ENCODE measurements at regions not wholly inside any gene's neighbourhood (a gene's known extent, or its start where the extent isn't known, plus 50 kb on each side); places are given as distances from the start of the nearest gene placed in this dataset.

GRCh38 chr5:101539315-101539714 is 636.2 kb upstream of the ST8SIA4 start:
- Histone ChIP-seq H3K79me1 (ENCODE audit: low read length) (no peaks in the 10 kb centered on the region), H2BK120ac (ENCODE audit: insufficient read depth, low read length, poor library complexity) (no peak overlapping the region), H3K27ac (ENCODE audit: low read depth, low read length) (no peak overlapping the region), H3K9ac (ENCODE audit: low read length) (no peak overlapping the region), H3K4me1 (ENCODE audit: control insufficient read depth in 1 of 2, insufficient read depth in 2 of 2, low read length in 2 of 2) (no peaks in the 10 kb centered on the region), H2AFZ (ENCODE audit: insufficient read depth, low read length, poor library complexity) (no peak overlapping the region), H3K18ac (ENCODE audit: low read length) (no peak overlapping the region), H2AK5ac (ENCODE audit: low read length) (no peak overlapping the region), H3K14ac (ENCODE audit: low read length) (no peak overlapping the region), H4K91ac (ENCODE audit: low read depth, low read length) (no peak overlapping the region), H3K9me3 (ENCODE audit: insufficient read depth, low read depth, low read length) (no peaks in the 10 kb centered on the region), H3K23ac (ENCODE audit: low read length) (no peak overlapping the region), H4K8ac (ENCODE audit: low read depth, low read length) (no peak overlapping the region), H3K36me3 (ENCODE audit: control insufficient read depth in 1 of 2, insufficient read depth in 2 of 2, low read length in 2 of 2) (no peaks in the 10 kb centered on the region), H3K4ac (ENCODE audit: low read depth, low read length) (no peak overlapping the region), H3K4me2 (ENCODE audit: low read length) (no peak overlapping the region), H3K4me3 (ENCODE audit: low read depth, low read length) (no peak overlapping the region), H3K27me3 (ENCODE audit: insufficient read depth, low read length) (no peaks in the 10 kb centered on the region), H2BK5ac (ENCODE audit: low read depth, low read length, poor library complexity) (no peak overlapping the region), H2BK12ac (ENCODE audit: low read length) (no peak overlapping the region), H4K12ac (ENCODE audit: low read depth, low read length) (no peak overlapping the region), H3K79me2 (ENCODE audit: control insufficient read depth, insufficient read depth, low read length, poor library complexity) (no peaks in the 10 kb centered on the region)
- no CpG with 5 or more reads among the region's 3 CpGs for WGBS (ENCODE audit: extremely low coverage, insufficient coverage, insufficient read length)
- DNase-seq = no peak

DNA sequence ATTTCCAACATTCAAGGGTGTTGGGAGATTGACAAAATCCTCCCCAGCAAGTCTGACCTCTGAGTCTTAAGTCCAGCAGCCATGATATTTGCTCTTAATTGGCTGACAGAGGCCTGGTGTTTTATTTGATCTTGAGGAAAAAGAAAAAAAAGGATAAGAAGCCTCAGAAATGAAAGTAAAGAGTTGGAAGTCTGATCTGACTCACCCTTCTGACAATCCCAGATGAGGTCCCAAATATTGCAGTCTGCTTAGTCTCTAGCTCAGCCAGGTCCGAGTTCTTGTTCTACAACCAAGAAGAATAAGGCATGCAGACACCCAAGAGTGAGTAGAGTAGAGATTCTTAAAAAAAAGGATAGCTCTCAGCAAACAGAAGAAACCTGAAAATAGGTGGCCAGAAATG is 632.5 kb upstream of the ST8SIA4 start:
- H3K14ac ChIP-seq (ENCODE audit: low read length) = no peak overlapping the region
- no CpG with 5 or more reads among the region's 1 CpG for WGBS (ENCODE audit: extremely low coverage, insufficient coverage, insufficient read length)

GRCh38 chr5:101534491-101535110 is 631.5 kb upstream of the ST8SIA4 start:
- no peak overlapping the region for H2BK12ac ChIP-seq (ENCODE audit: low read length)

More for the DNA sequence above, 632.5 kb upstream of the ST8SIA4 start:
- no peak overlapping the region for H2BK12ac ChIP-seq (ENCODE audit: low read length)
- H3K27ac ChIP-seq (ENCODE audit: low read depth, low read length) = no peak overlapping the region
- H3K27me3 ChIP-seq (ENCODE audit: insufficient read depth, low read length) = no peaks in the 10 kb centered on the region
- no peak overlapping the region for H3K18ac ChIP-seq (ENCODE audit: low read length)
- H2AK5ac ChIP-seq (ENCODE audit: low read length) = no peak overlapping the region
- H4K8ac ChIP-seq (ENCODE audit: low read depth, low read length) = no peak overlapping the region
- DNase-seq = no peak
- no peaks in the 10 kb centered on the region for H3K4me1 ChIP-seq (ENCODE audit: control insufficient read depth in 1 of 2, insufficient read depth in 2 of 2, low read length in 2 of 2)
- H3K4ac ChIP-seq (ENCODE audit: low read depth, low read length) = no peak overlapping the region
- no peak overlapping the region for H4K91ac ChIP-seq (ENCODE audit: low read depth, low read length)
- no peaks in the 10 kb centered on the region for H3K79me1 ChIP-seq (ENCODE audit: low read length)
- H3K23ac ChIP-seq (ENCODE audit: low read length) = no peak overlapping the region
- H3K9me3 ChIP-seq (ENCODE audit: insufficient read depth, low read depth, low read length) = no peaks in the 10 kb centered on the region
- H3K4me2 ChIP-seq (ENCODE audit: low read length) = no peak overlapping the region
- no peak overlapping the region for H2BK5ac ChIP-seq (ENCODE audit: low read depth, low read length, poor library complexity)
- no peaks in the 10 kb centered on the region for H3K79me2 ChIP-seq (ENCODE audit: control insufficient read depth, insufficient read depth, low read length, poor library complexity)
- H4K12ac ChIP-seq (ENCODE audit: low read depth, low read length) = no peak overlapping the region
- H3K9ac ChIP-seq (ENCODE audit: low read length) = no peak overlapping the region
- no peak overlapping the region for H2AFZ ChIP-seq (ENCODE audit: insufficient read depth, low read length, poor library complexity)
- no peak overlapping the region for H2BK120ac ChIP-seq (ENCODE audit: insufficient read depth, low read length, poor library complexity)
- H3K36me3 ChIP-seq (ENCODE audit: control insufficient read depth in 1 of 2, insufficient read depth in 2 of 2, low read length in 2 of 2) = no peaks in the 10 kb centered on the region
- H3K4me3 ChIP-seq (ENCODE audit: low read depth, low read length) = no peak overlapping the region

DNA sequence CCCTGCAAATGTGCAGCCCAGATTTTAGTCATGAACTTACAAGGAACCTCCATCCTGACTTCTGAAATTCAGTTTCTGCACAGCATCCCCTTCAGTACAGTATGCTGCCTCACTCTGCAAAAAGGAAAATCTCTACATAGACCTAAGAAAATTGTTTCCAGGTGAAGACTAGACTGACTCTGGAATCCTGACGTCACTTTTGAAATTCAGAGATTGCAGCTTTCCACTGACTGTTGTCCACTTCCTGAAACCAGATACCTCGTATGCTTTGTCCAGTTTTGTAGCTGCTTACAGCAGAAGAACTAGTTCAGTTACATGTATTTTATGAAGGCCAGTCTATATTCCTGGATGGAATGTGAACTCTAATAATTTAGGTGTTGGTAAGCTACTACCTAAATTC is 629.3 kb upstream of the ST8SIA4 start:
- H3K4ac ChIP-seq (ENCODE audit: low read depth, low read length) = no peak overlapping the region
- peaks cover 5% of the 10 kb centered on the region for H3K9me3 ChIP-seq (ENCODE audit: insufficient read depth, low read depth, low read length)
- H2AFZ ChIP-seq (ENCODE audit: insufficient read depth, low read length, poor library complexity) = no peak overlapping the region
- no peak overlapping the region for H3K4me2 ChIP-seq (ENCODE audit: low read length)
- H3K4me1 ChIP-seq (ENCODE audit: control insufficient read depth in 1 of 2, insufficient read depth in 2 of 2, low read length in 2 of 2) = no peaks in the 10 kb centered on the region
- H3K27me3 ChIP-seq (ENCODE audit: insufficient read depth, low read length) = no peaks in the 10 kb centered on the region
- no peaks in the 10 kb centered on the region for H3K79me1 ChIP-seq (ENCODE audit: low read length)
- no peak overlapping the region for H2BK12ac ChIP-seq (ENCODE audit: low read length)
- DNase-seq = peak in 1 of 2 donors; percentile 14
- no peak overlapping the region for H4K91ac ChIP-seq (ENCODE audit: low read depth, low read length)
- H4K8ac ChIP-seq (ENCODE audit: low read depth, low read length) = no peak overlapping the region
- no peak overlapping the region for H2AK5ac ChIP-seq (ENCODE audit: low read length)
- no peak overlapping the region for H3K27ac ChIP-seq (ENCODE audit: low read depth, low read length)
- no peak overlapping the region for H3K18ac ChIP-seq (ENCODE audit: low read length)
- no peak overlapping the region for H3K4me3 ChIP-seq (ENCODE audit: low read depth, low read length)
- H3K79me2 ChIP-seq (ENCODE audit: control insufficient read depth, insufficient read depth, low read length, poor library complexity) = no peaks in the 10 kb centered on the region
- no peaks in the 10 kb centered on the region for H3K36me3 ChIP-seq (ENCODE audit: control insufficient read depth in 1 of 2, insufficient read depth in 2 of 2, low read length in 2 of 2)
- H2BK120ac ChIP-seq (ENCODE audit: insufficient read depth, low read length, poor library complexity) = no peak overlapping the region
- no peak overlapping the region for H3K9ac ChIP-seq (ENCODE audit: low read length)
- no peak overlapping the region for H3K23ac ChIP-seq (ENCODE audit: low read length)
- no CpG with 5 or more reads among the region's 2 CpGs for WGBS (ENCODE audit: extremely low coverage, insufficient coverage, insufficient read length)
- no peak overlapping the region for H4K12ac ChIP-seq (ENCODE audit: low read depth, low read length)
- H2BK5ac ChIP-seq (ENCODE audit: low read depth, low read length, poor library complexity) = no peak overlapping the region
- H3K14ac ChIP-seq (ENCODE audit: low read length) = no peak overlapping the region

More at GRCh38 chr5:101534491-101535110, 631.5 kb upstream of the ST8SIA4 start:
- H3K4me3 ChIP-seq (ENCODE audit: low read depth, low read length) = no peak overlapping the region
- H2BK5ac ChIP-seq (ENCODE audit: low read depth, low read length, poor library complexity) = no peak overlapping the region
- no peak overlapping the region for H4K12ac ChIP-seq (ENCODE audit: low read depth, low read length)
- no peak overlapping the region for H3K23ac ChIP-seq (ENCODE audit: low read length)
- no peaks in the 10 kb centered on the region for H3K36me3 ChIP-seq (ENCODE audit: control insufficient read depth in 1 of 2, insufficient read depth in 2 of 2, low read length in 2 of 2)
- H3K18ac ChIP-seq (ENCODE audit: low read length) = no peak overlapping the region
- no peak overlapping the region for H4K91ac ChIP-seq (ENCODE audit: low read depth, low read length)
- H3K4ac ChIP-seq (ENCODE audit: low read depth, low read length) = no peak overlapping the region
- DNase-seq = no peak
- no peak overlapping the region for H3K14ac ChIP-seq (ENCODE audit: low read length)
- H4K8ac ChIP-seq (ENCODE audit: low read depth, low read length) = no peak overlapping the region
- H2AK5ac ChIP-seq (ENCODE audit: low read length) = no peak overlapping the region
- H3K27ac ChIP-seq (ENCODE audit: low read depth, low read length) = no peak overlapping the region
- H2BK120ac ChIP-seq (ENCODE audit: insufficient read depth, low read length, poor library complexity) = no peak overlapping the region
- no peak overlapping the region for H3K4me2 ChIP-seq (ENCODE audit: low read length)
- no peak overlapping the region for H3K9ac ChIP-seq (ENCODE audit: low read length)
- H3K4me1 ChIP-seq (ENCODE audit: control insufficient read depth in 1 of 2, insufficient read depth in 2 of 2, low read length in 2 of 2) = no peaks in the 10 kb centered on the region
- no peaks in the 10 kb centered on the region for H3K79me1 ChIP-seq (ENCODE audit: low read length)
- no peaks in the 10 kb centered on the region for H3K79me2 ChIP-seq (ENCODE audit: control insufficient read depth, insufficient read depth, low read length, poor library complexity)
- no CpG with 5 or more reads among the region's 6 CpGs for WGBS (ENCODE audit: extremely low coverage, insufficient coverage, insufficient read length)
- H3K27me3 ChIP-seq (ENCODE audit: insufficient read depth, low read length) = no peaks in the 10 kb centered on the region
- no peak overlapping the region for H2AFZ ChIP-seq (ENCODE audit: insufficient read depth, low read length, poor library complexity)
- H3K9me3 ChIP-seq (ENCODE audit: insufficient read depth, low read depth, low read length) = no peaks in the 10 kb centered on the region

Data from trophoblast cell (in vitro differentiated cells and primary cell).